MCF 10A (cell line): ENCODE measurements at regions not wholly inside any gene's neighbourhood (a gene's known extent, or its start where the extent isn't known, plus 50 kb on each side); places are given as distances from the start of the nearest gene placed in this dataset.

Source experiments
- BruUV-seq: library from RNA; stranded (reverse); fragments of 400-500 nt; replicated peaks from 2 replicates; lab custom pipeline; 2021; lab: Mats Ljungman, UMichigan
- CTCF ChIA-PET: fragments of 300-600 bp; sonication (Branson Sonifier 250); formaldehyde crosslinking; extraction: SDS; loops from one replicate; lab custom pipeline; 2021; ENCODE audit warnings: antibody characterized with exemption, inconsistent platforms; lab: Yijun Ruan, JAX
- POLR2A ChIA-PET: fragments of 300-600, 350-650 bp; sonication (Branson Sonifier 250); formaldehyde crosslinking; extraction: SDS; loops from one replicate; lab custom pipeline; 2020; ENCODE audit warnings: antibody characterized with exemption, inconsistent platforms; lab: Yijun Ruan, JAX
- DNase-seq: peaks from one replicate; pipeline ENCODE4 v3.0.0-alpha.2; 2018; ENCODE audit not compliant: unreplicated experiment
- H3K27ac Mint-ChIP-seq: one replicate; pipeline ENCODE4 v1.8.0; 2022; ENCODE audit warnings: mild to moderate bottlenecking, low read depth, mixed read lengths; ENCODE audit not compliant: unreplicated experiment
- H3K27me3 Mint-ChIP-seq: one replicate; pipeline ENCODE4 v1.8.0; 2022; ENCODE audit warnings: mixed read lengths; ENCODE audit not compliant: insufficient read depth, unreplicated experiment
- H3K36me3 Mint-ChIP-seq: one replicate; pipeline ENCODE4 v1.8.0; 2022; ENCODE audit warnings: mild to moderate bottlenecking, moderate library complexity, mixed read lengths; ENCODE audit not compliant: insufficient read depth, unreplicated experiment
- H3K4me1 Mint-ChIP-seq: one replicate; pipeline ENCODE4 v1.8.0; 2022; ENCODE audit warnings: mixed read lengths; ENCODE audit not compliant: insufficient read depth, unreplicated experiment
- H3K4me3 Mint-ChIP-seq: one replicate; pipeline ENCODE4 v1.8.0; 2022; ENCODE audit warnings: mild to moderate bottlenecking, moderate library complexity, mixed read lengths; ENCODE audit not compliant: unreplicated experiment
- H3K9me3 Mint-ChIP-seq: one replicate; pipeline ENCODE4 v1.8.0; 2022; ENCODE audit warnings: mixed read lengths; ENCODE audit not compliant: unreplicated experiment
- CTCF ChIP-seq: fragments of 200-600 bp; IDR thresholded peaks from one replicate; pipeline ENCODE4 v1.8.0; 2022; ENCODE audit warnings: antibody characterized with exemption, mild to moderate bottlenecking; ENCODE audit not compliant: unreplicated experiment
- intact Hi-C: fragments of 100-400 bp; cut with micrococcal nuclease; formaldehyde crosslinking; loops from 2 replicates; pipeline ENCODE4 v1.14.1; 2022

GRCh38 chr3:157782236-157782635 lies 279.0 kb upstream of the VEPH1 start:
- no peak for DNase-seq
- H3K27ac Mint-ChIP-seq = no peak overlapping the region
- H3K4me3 Mint-ChIP-seq = no peak overlapping the region
- BruUV-seq = no TSS peak
- no peak for TF ChIP-seq CTCF
- H3K27me3 Mint-ChIP-seq = no peaks in the 10 kb centered on the region
- peaks cover 26% of the 10 kb centered on the region for H3K4me1 Mint-ChIP-seq
- intact Hi-C loops = no loop called here
- POLR2A ChIA-PET = no interaction called here
- peaks cover 4% of the 10 kb centered on the region for H3K9me3 Mint-ChIP-seq
- H3K36me3 Mint-ChIP-seq = no peaks in the 10 kb centered on the region
- CTCF ChIA-PET = interaction anchor here (0.7 to 1.2 kb wide), 2 partner anchors 30 to 53 kb away, joined by 3 read pairs; no protein-coding TSS in a partner anchor

GRCh38 chr3:157776861-157777260 lies 273.6 kb upstream of the VEPH1 start:
- DNase-seq = no peak
- intact Hi-C loops = loop anchor here (10.0 kb wide), 1 partner anchor 318 kb away; no protein-coding TSS in a partner anchor
- H3K4me3 Mint-ChIP-seq = no peak overlapping the region
- BruUV-seq = no TSS peak
- H3K36me3 Mint-ChIP-seq = no peaks in the 10 kb centered on the region
- ChIA-PET CTCF (no interaction called here), POLR2A (no interaction called here)
- no peaks in the 10 kb centered on the region for H3K4me1 Mint-ChIP-seq
- H3K9me3 Mint-ChIP-seq = peaks cover 4% of the 10 kb centered on the region
- TF ChIP-seq CTCF = no peak
- H3K27me3 Mint-ChIP-seq = no peaks in the 10 kb centered on the region
- H3K27ac Mint-ChIP-seq = no peak overlapping the region

GRCh38 chr3:157775446-157775845 lies 272.2 kb upstream of the VEPH1 start:
- peaks cover 4% of the 10 kb centered on the region for H3K9me3 Mint-ChIP-seq
- POLR2A ChIA-PET = no interaction called here
- no peak for DNase-seq
- no peak overlapping the region for H3K4me3 Mint-ChIP-seq
- no peaks in the 10 kb centered on the region for H3K4me1 Mint-ChIP-seq
- no peaks in the 10 kb centered on the region for H3K36me3 Mint-ChIP-seq
- no TSS peak for BruUV-seq
- H3K27ac Mint-ChIP-seq = no peak overlapping the region
- TF ChIP-seq CTCF = no peak
- H3K27me3 Mint-ChIP-seq = no peaks in the 10 kb centered on the region
- CTCF ChIA-PET = no interaction called here
- intact Hi-C loops = loop anchor here (10.0 kb wide), 1 partner anchor 319 kb away; no protein-coding TSS in a partner anchor

- DNase-seq = no peak
- ChIA-PET CTCF (interaction anchor here (0.9 to 2.8 kb wide), 4 partner anchors 86 to 665 kb away, joined by 3 to 10 read pairs (median 4); no protein-coding TSS in a partner anchor), POLR2A (interaction anchor here (0.7 kb wide), 1 partner anchor 16 kb away, joined by 3 read pairs; no protein-coding TSS in a partner anchor)
- H3K27me3 Mint-ChIP-seq = no peaks in the 10 kb centered on the region
- H3K36me3 Mint-ChIP-seq = no peaks in the 10 kb centered on the region
- H3K4me3 Mint-ChIP-seq = no peak overlapping the region
- intact Hi-C loops = loop anchor here (10.0 kb wide), 1 partner anchor 665 kb away; no protein-coding TSS in a partner anchor
- no peaks in the 10 kb centered on the region for H3K9me3 Mint-ChIP-seq
- BruUV-seq = no TSS peak
- no peak for TF ChIP-seq CTCF
- no peak overlapping the region for H3K27ac Mint-ChIP-seq
- H3K4me1 Mint-ChIP-seq = no peaks in the 10 kb centered on the region
These were observed 266.2 kb upstream of the VEPH1 start for GRCh38 chr3:157769378-157769777.
